Stimulated activated CD4-positive, alpha-beta T cell treated with anti-CD3 and anti-CD28 coated beads, Interleukin-12 subunit alpha, Interleukin-12 subunit beta, amount 100 ng/mL, for 24 hours (primary cell): ENCODE measurements at regions not wholly inside any gene's neighbourhood (a gene's known extent, or its start where the extent isn't known, plus 50 kb on each side); places are given as distances from the start of the nearest gene placed in this dataset.
"Not testable (repeated sequence)": the region's sequence is repeated elsewhere in the genome, so short reads cannot be mapped to it uniquely, and the experiment has no call there.

Experiments
- DNase-seq, 2 experiments: peaks; one replicate each; pipeline ENCODE4 v3.0.0-alpha.2; 2020; ENCODE audit warnings: low read depth in 2 of 2

DNA sequence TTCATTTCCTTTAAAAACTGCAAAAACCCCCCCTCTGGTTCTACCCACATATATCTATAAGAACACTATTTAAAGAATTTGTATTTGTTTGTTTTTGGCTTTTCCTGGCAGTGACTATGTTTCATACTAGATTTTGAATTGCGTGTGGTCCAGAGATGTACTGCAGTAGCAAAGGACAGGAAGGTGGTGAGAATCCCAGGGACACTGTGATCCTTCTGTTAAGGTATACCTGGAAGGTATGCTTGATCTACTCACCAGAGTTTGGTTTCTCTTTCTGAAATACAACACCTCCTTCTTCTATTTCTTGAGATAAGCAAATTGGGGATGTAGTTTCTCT is 129.6 kb upstream of the RASGEF1B start:
- no peak for DNase-seq

DNA sequence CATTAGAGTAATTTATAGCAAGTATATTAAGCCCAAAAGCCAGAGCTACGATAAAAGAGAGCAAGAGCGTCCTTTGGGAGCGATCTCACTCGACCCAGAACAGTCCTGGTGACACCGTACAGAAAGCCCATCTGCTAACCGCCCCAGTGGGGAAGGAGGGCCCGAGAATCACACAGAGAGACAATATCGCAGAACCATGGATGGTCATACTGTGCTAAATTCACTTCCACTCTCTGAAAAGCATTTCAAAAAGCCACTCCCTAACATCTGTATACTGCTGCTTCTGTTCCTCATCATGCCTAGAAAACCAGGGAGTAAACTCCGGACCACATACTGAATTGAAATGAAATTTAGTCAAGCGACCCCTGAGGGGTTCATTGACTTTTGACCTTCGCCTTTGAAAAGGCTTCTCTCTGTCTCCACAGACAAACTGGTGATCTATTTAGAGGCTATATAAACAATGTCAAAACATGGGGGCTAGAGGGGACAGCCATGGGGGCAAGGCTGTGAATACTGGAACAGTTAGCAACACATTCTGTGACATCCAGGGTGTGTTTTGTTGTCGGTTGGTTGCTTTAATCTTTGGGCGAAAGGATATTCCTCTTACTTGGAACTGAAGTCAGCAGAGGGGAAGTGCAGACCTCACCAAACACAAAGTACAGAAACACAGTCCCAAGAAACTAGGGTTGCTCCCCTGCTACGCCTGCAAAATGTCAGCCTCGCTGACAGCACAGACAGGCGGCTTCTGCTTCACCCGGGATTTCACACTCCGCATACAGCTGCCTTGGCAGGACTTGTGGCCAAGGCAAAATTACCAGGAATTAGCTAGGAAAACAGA is 129.0 kb upstream of the RASGEF1B start:
- no peak for DNase-seq

DNA sequence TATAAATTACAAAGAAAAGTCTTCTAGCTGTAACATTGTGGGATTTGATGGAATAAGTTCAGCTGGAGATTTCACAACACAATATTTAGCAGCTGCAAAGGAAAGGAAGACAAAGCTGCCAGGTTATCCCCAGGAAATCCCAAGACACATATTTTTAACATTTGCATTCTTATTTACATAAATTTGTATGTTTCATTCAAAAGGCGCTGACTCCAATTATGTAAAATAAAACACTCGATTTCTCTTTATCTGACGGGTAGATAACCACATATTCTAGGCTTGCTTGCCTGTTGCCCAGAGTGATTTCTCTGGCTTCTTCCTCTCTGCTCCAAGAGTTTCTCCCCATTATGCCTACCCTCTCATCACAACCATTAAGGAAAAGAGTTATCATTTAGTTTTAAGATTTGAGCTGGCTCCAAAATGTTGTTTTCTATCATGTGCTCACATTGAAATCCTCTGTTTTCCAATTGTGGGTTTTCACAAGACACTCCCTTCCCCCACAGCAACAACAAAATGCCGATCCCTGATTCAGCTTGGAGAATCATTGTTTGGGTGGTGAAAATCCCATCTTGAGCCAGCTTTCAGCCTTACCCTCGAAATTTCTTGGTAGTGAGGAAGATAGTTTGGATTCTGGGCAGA is 128.2 kb upstream of the RASGEF1B start:
- no peak for DNase-seq

DNA sequence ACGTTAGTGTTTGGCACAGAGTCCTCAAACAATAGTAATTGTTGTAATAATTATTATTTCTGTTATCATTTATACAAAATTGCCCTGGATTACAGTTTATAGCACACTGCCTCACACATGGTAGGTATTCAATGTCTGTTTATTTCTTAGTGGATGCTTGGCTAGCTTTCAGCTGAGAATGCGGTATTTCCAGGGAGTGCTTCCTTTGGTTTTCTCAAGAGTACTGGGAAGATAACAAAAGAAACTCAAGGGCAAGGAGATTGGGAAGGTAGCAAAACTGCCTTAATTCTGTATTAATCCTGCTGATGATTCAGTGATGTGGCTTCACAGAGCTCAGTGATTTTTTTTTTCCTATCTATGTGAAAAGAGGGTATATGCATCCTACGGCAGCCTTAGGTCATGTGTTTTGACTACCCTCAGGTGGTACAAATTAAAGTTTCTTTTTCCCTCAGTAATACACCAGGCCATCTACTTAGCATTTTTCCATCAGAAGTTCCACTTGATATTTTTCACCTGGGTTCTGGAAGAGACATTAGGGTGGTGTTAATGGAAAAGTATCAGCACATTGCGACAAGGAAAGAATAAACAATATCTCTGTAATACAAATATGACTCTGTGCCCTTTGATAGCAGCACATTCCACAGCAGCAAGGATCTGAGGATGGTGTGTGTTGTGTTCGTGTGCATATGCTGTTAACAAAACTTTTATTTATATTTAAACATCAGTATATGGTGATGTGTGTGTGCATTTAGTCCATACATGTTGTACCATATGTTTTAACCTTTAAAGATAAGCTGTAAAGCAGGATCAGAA is 124.3 kb upstream of the RASGEF1B start:
- no peak for DNase-seq

DNA sequence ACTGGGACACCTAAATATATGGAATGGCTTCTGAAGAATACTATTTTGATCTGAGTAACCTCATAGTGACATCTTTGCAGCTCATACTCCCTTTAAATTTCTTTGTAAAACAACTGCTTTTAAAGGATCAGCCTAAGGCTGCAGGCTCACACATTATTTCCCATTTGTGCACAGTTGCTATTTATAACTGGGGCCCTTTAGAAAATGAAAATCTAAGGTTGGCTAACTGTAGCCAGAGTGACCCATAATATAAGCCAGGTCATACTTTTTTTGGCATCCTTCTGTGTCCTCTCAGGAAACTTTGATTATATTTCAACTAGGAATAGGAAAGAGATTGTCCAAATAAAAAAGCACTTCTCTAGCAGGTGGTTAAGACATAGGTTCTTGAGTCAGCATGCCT is 123.6 kb upstream of the RASGEF1B start:
- no peak for DNase-seq

DNA sequence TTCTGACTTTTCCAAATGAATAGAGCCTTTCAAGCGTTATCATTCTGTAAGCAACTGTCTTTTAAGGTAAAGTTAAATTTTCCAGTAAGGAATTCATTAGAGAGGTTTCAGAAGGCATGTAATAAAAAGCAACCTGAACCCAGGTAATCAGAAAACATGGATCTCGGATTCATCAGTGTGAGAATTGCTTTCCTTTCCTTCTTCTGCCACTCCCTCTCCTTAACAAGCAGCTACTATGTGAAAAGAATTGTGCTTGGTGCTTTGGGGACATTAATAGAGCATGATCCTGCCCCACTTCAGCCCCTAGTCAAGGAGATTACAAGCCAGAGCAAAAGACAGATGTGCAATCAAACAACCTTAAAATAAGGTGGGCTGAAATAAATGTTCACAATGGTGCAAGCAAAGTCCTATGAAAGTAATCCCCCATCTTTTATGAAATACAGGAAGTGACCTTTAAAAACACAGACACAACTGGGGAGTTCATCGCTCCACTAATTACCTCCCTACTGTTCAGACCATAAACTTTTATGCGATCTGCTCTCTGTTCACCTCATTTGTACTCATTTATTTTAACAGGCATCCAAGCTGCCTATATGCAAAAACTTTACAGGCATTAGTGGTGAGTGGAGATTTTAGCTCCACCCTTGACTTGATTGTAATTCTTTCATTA is 122.9 kb upstream of the RASGEF1B start:
- DNase-seq, result no peak

DNA sequence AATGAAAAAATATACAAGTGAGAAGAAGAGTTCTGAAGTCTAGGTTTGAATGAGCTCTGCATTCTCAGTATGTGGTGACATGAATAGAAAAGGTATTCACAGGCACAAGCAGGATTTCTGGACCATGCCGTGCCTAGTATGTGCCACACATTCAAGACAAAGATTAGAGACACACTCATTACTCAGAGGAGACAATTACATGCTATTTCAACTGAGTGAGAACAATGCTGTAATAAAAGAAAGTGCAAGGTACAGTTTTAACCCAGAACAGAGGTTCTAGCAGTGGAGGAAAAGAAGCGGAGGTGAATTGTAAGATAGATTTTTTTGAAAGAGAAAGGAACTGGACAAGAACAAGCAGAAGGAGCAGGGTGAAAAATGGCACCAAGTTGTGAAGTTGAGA is 121.0 kb upstream of the RASGEF1B start:
- no peak for DNase-seq

DNA sequence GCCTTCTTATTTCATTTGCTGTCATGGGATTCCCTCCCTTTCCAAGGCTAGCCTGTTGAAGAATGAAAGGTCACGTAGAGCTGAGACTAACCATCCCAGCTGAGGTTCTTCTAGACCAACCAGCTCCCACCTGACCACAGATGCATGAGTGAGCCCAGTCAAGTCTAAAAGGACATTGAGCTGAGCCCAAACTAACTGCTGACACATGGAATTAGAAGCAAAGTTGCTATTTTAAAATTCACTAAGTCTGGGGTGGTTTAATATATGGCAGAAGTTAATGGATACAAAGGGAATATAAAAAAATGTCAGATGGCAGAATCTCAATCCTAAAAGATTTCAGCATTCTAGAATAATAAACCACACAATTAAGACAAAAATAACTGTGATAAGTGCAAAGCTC is 118.9 kb upstream of the RASGEF1B start:
- DNase-seq, result no peak

DNA sequence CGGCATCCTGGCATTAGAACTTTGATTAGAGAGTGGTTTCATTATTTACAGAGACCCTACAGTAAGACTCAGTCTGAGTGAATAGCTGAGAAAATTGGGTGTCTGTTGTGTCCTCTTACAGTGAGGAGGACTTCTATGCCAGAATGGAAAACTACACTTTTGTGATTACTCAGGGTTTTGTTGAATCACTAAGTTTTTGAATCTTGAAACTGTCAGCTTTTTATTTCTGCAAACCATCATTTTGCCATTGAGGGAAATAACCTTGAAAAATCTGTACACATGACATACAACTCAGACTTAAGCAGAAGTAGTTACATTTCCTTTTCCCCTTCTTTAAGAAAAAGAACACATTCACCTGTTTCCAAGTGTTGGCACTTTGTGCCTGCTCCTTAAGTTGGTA is 117.6 kb upstream of the RASGEF1B start:
- no peak for DNase-seq

DNA sequence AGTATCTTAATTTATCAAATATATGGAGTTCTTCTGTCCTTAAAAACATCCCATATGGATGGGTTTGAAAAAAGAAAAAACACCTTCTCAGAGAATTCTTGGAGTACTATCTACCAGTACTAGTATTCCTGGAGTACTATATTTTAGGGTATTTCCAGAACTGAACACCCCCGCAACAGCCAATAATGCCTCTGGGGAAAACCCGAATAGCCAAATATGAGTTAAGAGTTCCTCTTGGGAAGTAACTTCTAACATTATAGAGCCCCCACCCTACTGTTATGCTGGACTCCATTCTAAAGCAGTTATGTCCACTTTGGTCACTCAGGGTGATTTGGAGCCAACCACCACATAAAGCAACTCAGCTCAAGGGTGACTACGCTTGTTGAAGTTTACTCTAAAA is 115.0 kb upstream of the RASGEF1B start:
- no peak for DNase-seq

DNA sequence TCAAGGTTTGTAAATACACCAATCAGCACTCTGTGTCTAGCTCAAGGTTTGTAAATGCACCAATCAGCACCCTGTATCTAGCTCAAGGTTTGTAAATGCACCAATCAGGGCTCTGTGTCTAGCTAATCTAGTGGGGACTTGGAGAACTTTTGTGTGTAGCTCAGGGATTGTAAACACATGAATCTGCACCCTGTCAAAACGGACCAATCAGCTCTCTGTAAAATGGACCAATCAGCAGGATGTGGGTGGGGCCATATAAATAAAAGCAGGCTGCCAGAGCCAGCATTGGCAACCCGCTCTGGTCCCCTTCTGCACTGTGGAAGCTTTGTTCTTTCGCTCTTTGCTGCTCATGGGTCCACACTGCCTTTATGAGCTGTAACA is 109.3 kb upstream of the RASGEF1B start:
- not testable (repeated sequence) for DNase-seq

DNA sequence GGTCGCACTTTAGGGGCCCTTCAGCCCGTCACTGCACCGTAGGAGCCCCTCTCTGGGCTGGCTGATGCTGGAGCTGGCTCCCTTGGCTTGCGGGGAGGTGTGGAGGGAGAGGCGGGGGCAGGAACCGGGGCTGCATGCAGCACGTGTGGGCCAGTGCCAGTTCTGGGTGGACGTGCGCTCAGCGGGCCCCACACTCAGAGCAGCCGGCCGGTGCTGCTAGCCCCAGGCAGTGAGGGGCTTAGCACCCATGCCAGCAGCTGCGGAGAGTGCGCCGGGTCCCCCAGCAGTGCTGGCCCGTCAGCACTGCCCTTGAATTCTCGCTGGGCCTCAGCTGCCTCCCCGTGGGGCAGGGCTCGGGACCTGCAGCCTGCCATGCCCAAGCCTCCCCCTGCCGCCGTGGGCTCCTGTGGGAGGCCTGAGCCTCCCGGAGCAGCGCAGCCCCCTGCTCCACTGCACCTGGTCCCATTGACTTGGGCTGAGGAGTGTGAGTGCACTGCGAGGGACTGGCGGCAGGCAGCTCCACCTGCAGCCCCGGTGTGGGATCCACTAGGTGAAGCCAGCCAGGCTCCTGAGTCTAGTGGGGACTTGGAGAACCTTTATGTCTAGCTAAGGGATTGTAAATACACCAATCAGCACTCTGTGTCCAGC is 108.8 kb upstream of the RASGEF1B start:
- no peak for DNase-seq

DNA sequence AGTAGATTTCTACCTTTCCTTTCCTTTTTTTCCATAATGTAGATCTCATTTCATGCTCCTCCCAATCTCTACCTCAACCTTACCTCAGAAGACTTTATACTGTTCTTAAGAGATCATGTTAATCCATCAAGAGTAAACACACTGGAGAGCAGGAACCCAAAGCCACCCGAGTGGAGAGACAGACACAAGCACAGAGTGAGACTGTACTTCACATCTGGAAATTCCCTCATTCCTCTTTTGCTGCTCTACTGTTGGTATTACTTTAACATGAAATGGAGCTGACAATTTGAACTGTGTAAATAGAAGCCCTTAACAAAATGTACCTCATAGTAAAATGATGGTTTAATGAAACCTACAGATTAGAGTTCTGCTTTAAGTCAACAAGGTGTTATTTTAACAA is 105.7 kb upstream of the RASGEF1B start:
- no peak for DNase-seq

DNA sequence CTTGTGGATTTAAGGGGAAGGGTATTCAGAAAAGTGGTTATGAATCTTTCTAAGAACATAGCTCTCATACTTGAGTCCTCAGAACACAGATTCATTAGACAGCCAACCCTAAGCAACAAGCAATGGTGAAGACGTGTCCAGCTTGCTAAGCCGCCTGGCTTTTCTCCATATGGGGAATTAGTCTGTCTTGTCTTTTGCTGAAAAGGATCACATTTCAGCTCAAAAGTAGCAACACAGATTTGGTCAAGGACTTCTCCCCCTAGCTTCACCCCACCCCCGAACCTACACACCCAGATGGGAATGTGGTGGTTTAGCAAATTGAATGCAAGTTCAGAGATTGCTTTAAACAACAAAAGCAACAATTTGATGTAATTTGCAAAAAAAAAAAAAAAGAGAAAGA is 103.3 kb upstream of the RASGEF1B start:
- DNase-seq, result no peak

DNA sequence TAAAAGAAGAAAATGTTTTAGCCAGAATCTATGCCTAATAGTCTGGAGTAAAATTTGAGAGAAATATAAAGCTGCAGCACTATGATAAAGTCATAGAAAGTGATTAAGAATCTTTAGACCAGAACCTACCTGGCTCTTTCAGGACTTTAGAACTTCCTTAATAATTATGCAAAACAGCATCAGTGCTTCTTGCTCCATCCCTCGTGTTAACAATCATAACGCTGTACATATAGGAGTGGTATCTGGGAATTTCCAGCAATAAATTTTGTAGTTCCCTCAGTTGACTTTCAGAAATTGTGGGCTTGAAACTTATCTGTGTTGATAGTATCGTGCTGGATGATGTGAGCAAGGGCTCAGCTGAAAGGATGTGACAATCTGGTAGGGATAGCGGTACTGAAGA is 102.1 kb upstream of the RASGEF1B start:
- DNase-seq, result no peak

DNA sequence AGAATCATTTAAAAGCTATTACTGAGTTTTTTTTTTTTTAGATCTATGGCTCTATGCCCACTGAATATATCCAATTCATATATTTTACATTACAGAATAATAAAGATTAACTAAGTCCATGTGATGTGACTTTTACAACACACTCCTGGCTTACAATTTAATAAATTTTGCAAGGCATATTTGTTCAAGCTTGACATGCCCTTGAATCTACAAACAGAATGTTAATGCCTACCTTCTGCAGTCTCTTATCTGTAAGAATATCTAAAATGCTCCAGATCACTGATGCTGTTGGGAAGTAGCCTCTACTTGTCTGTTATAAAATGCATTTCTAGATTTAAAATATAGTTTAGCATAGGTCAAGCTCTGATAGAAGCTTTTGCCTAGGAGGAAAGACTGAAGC is 100.7 kb upstream of the RASGEF1B start:
- no peak for DNase-seq

DNA sequence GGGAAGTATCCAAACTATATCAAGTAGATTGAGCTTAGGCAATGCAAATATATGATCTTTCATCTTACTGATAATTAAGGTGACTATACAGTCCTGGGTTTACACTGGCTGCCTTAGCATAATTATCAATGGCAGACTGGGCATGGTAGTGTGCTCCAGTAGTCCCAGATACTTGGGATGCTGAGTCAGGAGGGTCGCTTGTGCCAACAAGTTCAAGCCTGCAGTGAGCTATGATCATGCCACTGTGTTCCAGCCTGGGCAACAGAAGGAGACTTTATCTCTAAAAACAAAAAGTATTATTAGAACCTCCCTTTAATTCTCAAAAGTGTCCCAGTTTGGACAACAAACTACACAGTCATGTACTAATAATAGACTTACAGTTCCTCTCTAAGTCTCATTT is 99.4 kb upstream of the RASGEF1B start:
- DNase-seq, result no peak

DNA sequence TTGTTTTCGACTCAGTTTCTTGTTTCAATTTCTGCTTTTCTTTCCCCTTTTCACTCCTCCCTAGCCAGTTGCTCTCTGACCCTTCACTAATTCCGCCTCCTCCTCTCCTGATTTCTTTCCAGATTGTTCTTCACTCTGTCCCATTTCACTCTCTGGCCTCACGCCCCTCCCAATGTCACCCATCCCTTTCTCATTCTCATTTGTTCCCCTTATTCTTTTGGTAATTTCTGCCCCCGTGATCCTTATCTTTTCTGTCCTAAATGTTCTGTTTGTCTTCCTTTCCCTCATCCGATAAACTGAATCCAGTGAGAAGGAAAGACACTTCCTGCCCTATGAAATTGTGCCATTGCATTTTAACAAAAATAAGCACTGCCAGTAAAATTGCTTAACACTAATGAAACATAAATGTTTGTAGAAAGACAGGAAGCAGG is 94.5 kb upstream of the RASGEF1B start:
- no peak for DNase-seq

DNA sequence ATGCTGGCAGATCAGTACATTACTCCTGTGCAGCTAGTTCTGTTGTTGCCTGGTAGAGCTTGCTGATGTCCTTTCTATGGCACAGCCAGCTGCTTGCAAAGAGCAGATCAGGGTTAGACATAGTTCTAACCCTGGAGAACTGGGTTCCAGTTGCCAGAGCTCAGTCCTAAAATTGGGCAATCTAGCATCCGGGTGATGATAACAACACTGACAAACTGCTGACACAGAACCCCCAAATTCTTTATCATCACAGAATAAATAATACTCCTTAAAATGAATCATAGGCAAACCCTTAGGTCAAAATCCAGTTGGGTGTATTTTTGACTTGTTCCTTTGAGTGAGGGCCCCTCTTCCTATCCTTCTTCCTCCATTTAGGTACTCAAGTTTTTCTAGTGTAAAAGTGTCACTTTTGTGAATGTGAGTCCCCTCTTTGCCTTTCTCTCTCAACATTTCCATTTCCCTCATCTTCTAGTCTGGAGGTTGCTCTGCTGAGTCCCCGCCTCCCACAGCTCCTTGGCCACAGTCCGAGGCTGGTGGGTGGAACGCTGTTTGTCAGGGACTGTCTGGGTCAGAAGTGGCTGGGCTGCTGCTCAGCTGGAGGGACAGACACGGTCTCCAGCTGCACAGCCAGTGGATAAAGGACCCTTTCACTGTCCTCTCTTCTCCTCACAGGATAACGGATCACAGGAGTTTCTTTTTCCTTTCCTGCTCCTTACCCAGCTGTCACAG is 93.6 kb upstream of the RASGEF1B start:
- no peak for DNase-seq

DNA sequence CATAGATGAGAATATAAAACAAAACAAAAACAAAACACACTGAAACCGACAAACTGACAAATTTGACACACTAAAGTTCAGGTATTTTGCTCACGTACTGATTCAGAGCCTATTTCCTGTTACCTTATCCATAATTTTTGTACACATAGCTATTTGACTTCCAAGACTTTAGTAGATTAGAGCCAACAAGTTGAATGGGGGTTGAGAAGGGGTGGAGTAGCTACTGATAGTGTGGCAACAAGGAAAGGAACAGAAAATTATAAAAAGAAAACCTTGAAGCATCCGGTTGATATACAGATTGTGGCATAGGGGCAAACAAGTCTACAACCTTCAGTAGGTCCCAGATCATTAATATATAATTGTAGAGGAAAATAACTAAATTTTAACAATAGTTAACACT is 92.3 kb upstream of the RASGEF1B start:
- DNase-seq, result no peak

DNA sequence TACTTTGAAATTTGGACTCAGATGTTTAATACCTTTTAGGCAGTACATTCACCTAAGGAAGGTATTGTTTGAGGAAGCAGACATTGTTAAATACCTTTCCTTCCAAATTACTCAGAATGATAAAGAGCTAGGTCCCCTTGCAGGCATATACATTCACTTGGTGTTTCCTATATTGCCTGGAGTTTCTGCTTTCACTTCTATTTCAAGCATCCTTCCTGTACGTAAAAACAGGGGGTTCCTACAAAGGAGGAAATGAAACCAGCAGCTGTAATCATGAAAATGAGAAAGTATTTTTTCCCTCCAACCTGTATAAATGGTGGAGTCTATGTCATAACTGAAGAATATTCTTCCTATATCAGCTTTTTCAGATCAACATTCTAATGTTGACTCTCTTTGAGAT is 90.4 kb upstream of the RASGEF1B start:
- no peak for DNase-seq
